GM21717 (cell line): ENCODE measurements at regions not wholly inside any gene's neighbourhood (a gene's known extent, or its start where the extent isn't known, plus 50 kb on each side); places are given as distances from the start of the nearest gene placed in this dataset.
A peak's percentile ranks its signal among the peaks of the same experiment; 100 is the strongest.
"Not testable (repeated sequence)": the region's sequence is repeated elsewhere in the genome, so short reads cannot be mapped to it uniquely, and the experiment has no call there.

ENCODE experiments used
- ATAC-seq: cut with Tn5 transposase; IDR thresholded peaks from one replicate; pipeline ENCODE4 v1.9.1; 2021; ENCODE audit warnings: mild to moderate bottlenecking, moderate library complexity; ENCODE audit not compliant: unreplicated experiment

- not testable (repeated sequence) for ATAC-seq
Observed at GRCh38 chr12:9450127-9450567, 157.6 kb downstream of the KLRB1 start.

GRCh38 chr12:9449657-9450126, 158.0 kb downstream of the KLRB1 start:
- ATAC-seq, result not testable (repeated sequence)

- no peak for ATAC-seq
Observed at GRCh38 chr12:9449181-9449580, 158.5 kb downstream of the KLRB1 start.

GRCh38 chr12:9448648-9449047, 159.1 kb downstream of the KLRB1 start:
- not testable (repeated sequence) for ATAC-seq

- ATAC-seq, result peak; percentile 63
Observed at GRCh38 chr12:9447791-9448614, 159.7 kb downstream of the KLRB1 start.

GRCh38 chr12:9446883-9447761, 160.6 kb downstream of the KLRB1 start:
- peak; percentile 20 for ATAC-seq

- ATAC-seq, result not testable (repeated sequence)
Observed at GRCh38 chr12:9440428-9440827, 167.3 kb downstream of the KLRB1 start.

GRCh38 chr12:9435682-9436081, 172.0 kb downstream of the KLRB1 start:
- ATAC-seq, result not testable (repeated sequence)

GRCh38 chr12:9430385-9430784, 177.3 kb downstream of the KLRB1 start:
- ATAC-seq, result not testable (repeated sequence)

- ATAC-seq, result not testable (repeated sequence)
Observed at GRCh38 chr12:9428856-9429255, 178.9 kb downstream of the KLRB1 start.

GRCh38 chr12:9425429-9425828, 182.3 kb downstream of the KLRB1 start:
- ATAC-seq, result not testable (repeated sequence)

- ATAC-seq, result not testable (repeated sequence)
Observed at GRCh38 chr12:9424175-9424740, 183.5 kb downstream of the KLRB1 start.

GRCh38 chr12:9422689-9423088, 185.0 kb downstream of the KLRB1 start:
- not testable (repeated sequence) for ATAC-seq

- ATAC-seq, result not testable (repeated sequence)
Observed at GRCh38 chr12:9421520-9422086, 186.1 kb downstream of the KLRB1 start.

GRCh38 chr12:9420817-9421519, 186.7 kb downstream of the KLRB1 start:
- not testable (repeated sequence) for ATAC-seq

GRCh38 chr12:9418669-9419041, 189.1 kb downstream of the KLRB1 start:
- ATAC-seq, result not testable (repeated sequence)

- not testable (repeated sequence) for ATAC-seq
Observed at GRCh38 chr12:9417947-9418668, 189.6 kb downstream of the KLRB1 start.

GRCh38 chr12:9417341-9417740, 190.4 kb downstream of the KLRB1 start:
- ATAC-seq, result not testable (repeated sequence)

- not testable (repeated sequence) for ATAC-seq
Observed at GRCh38 chr12:9416346-9416745, 191.4 kb downstream of the KLRB1 start.
